Cardiac fibroblast (primary cell): ENCODE measurements at regions not wholly inside any gene's neighbourhood (a gene's known extent, or its start where the extent isn't known, plus 50 kb on each side); places are given as distances from the start of the nearest gene placed in this dataset.
A peak's percentile ranks its signal among the peaks of the same experiment; 100 is the strongest.

Experiments used
- DNase-seq, 2 donors: peaks; one replicate each; pipeline versions ENCODE4 v3.0.0 to v3.0.0-alpha.2; 2010; ENCODE audit warnings: low read depth in 2 of 2
- H3K4me3 ChIP-seq, 2 donors: replicated peaks in 1 of 2; 1 replicate in 1 of 2; 2 replicates in 1 of 2; pipeline ENCODE4 v1.5.1; 2011; ENCODE audit warnings: low read depth in 2 of 2, low read length in 2 of 2, mild to moderate bottlenecking in 2 of 2, moderate library complexity in 1 of 2
- CTCF ChIP-seq: IDR thresholded peaks from one replicate; pipeline ENCODE4 v1.5.1; 2011; ENCODE audit warnings: low read depth, mild to moderate bottlenecking, low read length, inconsistent platforms

- no peak for DNase-seq
- no peak overlapping the region for H3K4me3 ChIP-seq
- TF ChIP-seq CTCF: no peak
These were observed 67.4 kb upstream of the RNU6ATAC start for GRCh38 chr9:134231767-134232166.

GRCh38 chr9:134233022-134233421 is 68.7 kb upstream of the RNU6ATAC start:
- no peak overlapping the region for H3K4me3 ChIP-seq
- no peak for DNase-seq
- no peak for TF ChIP-seq CTCF

- TF ChIP-seq CTCF: no peak
These were observed 69.8 kb upstream of the RNU6ATAC start for GRCh38 chr9:134234001-134234660.

GRCh38 chr9:134234687-134235359 is 70.5 kb upstream of the RNU6ATAC start:
- no peak for DNase-seq
- no peak for TF ChIP-seq CTCF
- no peak overlapping the region for H3K4me3 ChIP-seq

More at GRCh38 chr9:134234001-134234660, 69.8 kb upstream of the RNU6ATAC start:
- H3K4me3 ChIP-seq: no peak overlapping the region
- no peak for DNase-seq

GRCh38 chr9:134235366-134235765 is 71.0 kb upstream of the RNU6ATAC start:
- no peak overlapping the region for H3K4me3 ChIP-seq
- no peak for DNase-seq
- no peak for TF ChIP-seq CTCF

GRCh38 chr9:134236001-134236421 is 71.6 kb upstream of the RNU6ATAC start:
- peak; percentile 33 to 84 for DNase-seq
- TF ChIP-seq CTCF: no peak
- H3K4me3 ChIP-seq: no peak overlapping the region
